Endothelial cell of umbilical vein (primary cell): ENCODE measurements at regions not wholly inside any gene's neighbourhood (a gene's known extent, or its start where the extent isn't known, plus 50 kb on each side); places are given as distances from the start of the nearest gene placed in this dataset.

Source experiments
- GATA2 ChIP-seq: IDR thresholded peaks from 2 replicates; pipeline ENCODE4 v1.7.0; 2011; ENCODE audit warnings: low read depth, mild to moderate bottlenecking, moderate library complexity, mixed read lengths, low read length; ENCODE audit not compliant: insufficient read length, insufficient read depth
- JUN ChIP-seq: IDR thresholded peaks from 2 replicates; pipeline ENCODE4 v1.6.1; 2011; ENCODE audit warnings: borderline replicate concordance, low read depth; ENCODE audit not compliant: insufficient read length, insufficient read depth
- POLR2A ChIP-seq: IDR thresholded peaks from 2 replicates; pipeline ENCODE4 v1.6.1; 2012; ENCODE audit warnings: low read depth, mild to moderate bottlenecking, control low read depth, low read length
- TF ChIP-seq, protein P1 (sequence below), 2 donors: IDR thresholded peaks; 1 replicate in 1 of 2; 2 replicates in 1 of 2; pipeline ENCODE4 v1.5.1; 2011; ENCODE audit warnings: low read length in 2 of 2, mild to moderate bottlenecking in 2 of 2, moderate library complexity in 2 of 2, control low read depth in 1 of 2, inconsistent platforms in 1 of 2, low read depth in 1 of 2; ENCODE audit not compliant: insufficient read depth in 1 of 2; ENCODE audit errors: extremely low read depth in 1 of 2
- TF ChIP-seq, protein P2 (sequence below): IDR thresholded peaks from 2 replicates; pipeline ENCODE4 v1.6.1; 2011; ENCODE audit not compliant: insufficient read depth, insufficient read length

DNA sequence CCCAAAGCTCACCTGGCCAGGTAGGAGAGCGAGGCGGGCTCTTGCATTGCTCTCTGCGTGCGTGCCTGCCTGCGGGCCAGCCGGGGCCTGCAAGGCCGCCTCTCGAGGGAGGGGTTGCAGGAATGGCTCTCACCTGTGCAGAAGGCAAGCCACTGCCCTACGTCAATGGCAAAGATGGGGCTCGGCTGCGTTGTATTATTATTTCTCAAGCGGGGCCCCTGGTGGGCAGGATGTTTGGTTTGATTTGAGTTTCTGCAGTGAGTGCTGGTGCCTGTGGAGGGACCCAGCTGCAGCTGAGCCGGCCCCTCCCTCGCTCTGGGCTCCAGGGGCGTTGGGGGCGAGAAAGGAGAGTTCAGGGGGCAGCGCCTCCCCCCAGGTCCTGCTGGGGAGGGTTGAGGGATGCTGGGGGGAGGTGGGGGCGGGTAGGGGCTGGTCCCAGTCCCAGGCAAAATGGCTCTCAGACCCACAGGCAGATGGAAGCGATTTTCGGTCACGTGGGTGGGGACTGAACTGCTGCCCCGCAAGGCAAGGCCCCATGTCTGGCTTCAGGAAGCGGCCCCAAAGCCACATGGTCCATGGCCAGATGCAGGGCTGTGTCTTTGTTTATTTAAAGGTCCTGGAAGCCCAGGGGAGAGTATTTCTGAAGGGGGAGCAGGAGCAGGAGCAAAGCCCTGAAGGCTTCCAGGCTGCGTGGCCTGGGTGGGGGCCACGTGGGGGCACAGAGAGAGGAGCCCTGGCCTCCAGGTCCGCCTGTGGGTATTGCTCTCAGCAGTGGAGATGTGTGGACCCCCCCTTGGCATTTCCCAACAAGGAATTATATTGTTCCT is 338.8 kb downstream of the SEC14L1 start:
- TF ChIP-seq POLR2A, result no peak
- TF ChIP-seq, protein P1, sequence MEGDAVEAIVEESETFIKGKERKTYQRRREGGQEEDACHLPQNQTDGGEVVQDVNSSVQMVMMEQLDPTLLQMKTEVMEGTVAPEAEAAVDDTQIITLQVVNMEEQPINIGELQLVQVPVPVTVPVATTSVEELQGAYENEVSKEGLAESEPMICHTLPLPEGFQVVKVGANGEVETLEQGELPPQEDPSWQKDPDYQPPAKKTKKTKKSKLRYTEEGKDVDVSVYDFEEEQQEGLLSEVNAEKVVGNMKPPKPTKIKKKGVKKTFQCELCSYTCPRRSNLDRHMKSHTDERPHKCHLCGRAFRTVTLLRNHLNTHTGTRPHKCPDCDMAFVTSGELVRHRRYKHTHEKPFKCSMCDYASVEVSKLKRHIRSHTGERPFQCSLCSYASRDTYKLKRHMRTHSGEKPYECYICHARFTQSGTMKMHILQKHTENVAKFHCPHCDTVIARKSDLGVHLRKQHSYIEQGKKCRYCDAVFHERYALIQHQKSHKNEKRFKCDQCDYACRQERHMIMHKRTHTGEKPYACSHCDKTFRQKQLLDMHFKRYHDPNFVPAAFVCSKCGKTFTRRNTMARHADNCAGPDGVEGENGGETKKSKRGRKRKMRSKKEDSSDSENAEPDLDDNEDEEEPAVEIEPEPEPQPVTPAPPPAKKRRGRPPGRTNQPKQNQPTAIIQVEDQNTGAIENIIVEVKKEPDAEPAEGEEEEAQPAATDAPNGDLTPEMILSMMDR (IDR thresholded peaks at IDR 0.05; ENCODE audit: extremely low read depth in 1 of 2, insufficient read depth in 1 of 2, low read depth in 1 of 2, low read length in 2 of 2), result no peak
- TF ChIP-seq GATA2, result no peak
- TF ChIP-seq, protein P2, sequence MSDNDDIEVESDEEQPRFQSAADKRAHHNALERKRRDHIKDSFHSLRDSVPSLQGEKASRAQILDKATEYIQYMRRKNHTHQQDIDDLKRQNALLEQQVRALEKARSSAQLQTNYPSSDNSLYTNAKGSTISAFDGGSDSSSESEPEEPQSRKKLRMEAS, result no peak
- no peak for TF ChIP-seq JUN
